ENCODE measurements at regions not wholly inside any gene's neighbourhood (a gene's known extent, or its start where the extent isn't known, plus 50 kb on each side); places are given as distances from the start of the nearest gene placed in this dataset.

- no peak for TF ChIP-seq CTCF (conservative IDR thresholded peaks at IDR 0.05; ENCODE audit: low read depth, low read length)
- TF ChIP-seq EZH2phosphoT487 (IDR thresholded peaks at IDR 0.05; ENCODE audit: borderline replicate concordance, low read length), result no peak
- no peak for TF ChIP-seq EZH2 (IDR thresholded peaks at IDR 0.05; ENCODE audit: low read length, unreplicated experiment)
Observed at GRCh38 chr20:24049081-24049480, 60.5 kb upstream of the GGTLC1 start.
